NCI-H524 (cell line): ENCODE measurements at regions not wholly inside any gene's neighbourhood (a gene's known extent, or its start where the extent isn't known, plus 50 kb on each side); places are given as distances from the start of the nearest gene placed in this dataset.

Experiments
- DNase-seq, 2 experiments: peaks; one replicate each; lab custom pipeline; 2025; lab: John Stamatoyannopoulos, UW

DNA sequence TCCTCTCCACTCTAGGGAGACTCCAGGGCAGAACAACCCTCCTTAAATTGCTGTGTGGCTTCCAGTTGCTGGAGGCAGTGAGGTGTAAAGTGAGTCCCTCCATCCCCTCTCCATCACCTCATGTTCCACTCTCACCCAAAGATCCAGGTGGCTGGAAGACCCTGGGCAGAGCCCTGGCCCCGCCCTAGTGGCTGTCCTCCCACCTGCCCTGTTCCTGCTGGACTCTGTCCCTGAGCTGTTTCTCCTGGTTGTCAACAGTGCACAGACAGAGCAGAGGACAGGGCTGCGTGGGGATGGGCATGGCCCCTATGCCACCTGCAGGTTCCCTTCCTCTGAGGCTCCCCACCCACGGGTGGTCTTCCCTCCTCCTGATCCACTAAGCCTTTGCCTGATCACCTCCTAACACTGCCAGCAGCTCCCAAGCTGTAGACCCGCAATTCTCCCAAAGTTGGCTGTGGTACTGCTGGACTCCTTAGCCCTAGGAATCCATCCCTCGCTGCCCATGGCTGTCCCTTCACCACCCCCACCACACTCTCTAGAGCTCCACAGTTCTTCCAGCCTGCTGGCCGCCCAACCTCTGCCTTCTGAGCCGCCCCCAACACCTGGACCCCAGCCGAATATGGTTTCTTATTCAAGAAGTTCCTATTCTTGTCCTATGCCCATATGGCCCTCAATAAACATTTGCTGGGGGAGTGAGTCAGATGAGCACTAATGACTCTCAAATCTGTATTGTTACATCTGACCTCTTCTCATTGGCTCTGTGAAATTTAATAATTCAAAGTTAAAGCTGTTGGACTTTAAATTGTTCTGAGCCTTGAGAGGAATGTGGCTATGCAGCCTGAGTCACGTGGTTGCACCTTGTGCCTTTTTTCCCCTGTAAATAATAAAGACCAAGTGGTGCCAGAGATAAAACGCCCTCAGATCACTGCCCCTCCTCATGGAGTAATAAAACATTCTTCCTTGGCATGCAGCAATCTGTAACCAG is 260.0 kb upstream of the HS6ST1 start:
- DNase-seq = peak; percentile 40 to 89

DNA sequence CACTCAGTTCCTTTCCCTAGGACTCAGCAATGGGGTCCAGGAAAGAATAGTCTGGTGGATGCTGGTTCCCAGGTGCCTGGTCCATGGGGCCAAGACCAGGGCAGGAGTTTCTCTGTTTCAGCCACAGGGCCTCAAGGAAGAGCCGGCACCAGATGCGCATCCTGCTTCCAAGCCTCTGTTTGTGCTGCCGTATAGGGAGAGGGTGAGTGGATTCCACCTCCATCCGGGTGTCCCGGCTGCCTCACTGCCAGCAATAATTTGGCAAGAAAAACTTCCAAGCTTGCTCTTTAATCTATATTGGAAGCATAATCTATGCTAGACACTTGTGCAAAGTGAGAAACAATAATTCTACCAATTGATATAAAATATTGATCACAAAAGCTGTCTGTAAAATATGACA is 261.2 kb upstream of the HS6ST1 start:
- no peak for DNase-seq

DNA sequence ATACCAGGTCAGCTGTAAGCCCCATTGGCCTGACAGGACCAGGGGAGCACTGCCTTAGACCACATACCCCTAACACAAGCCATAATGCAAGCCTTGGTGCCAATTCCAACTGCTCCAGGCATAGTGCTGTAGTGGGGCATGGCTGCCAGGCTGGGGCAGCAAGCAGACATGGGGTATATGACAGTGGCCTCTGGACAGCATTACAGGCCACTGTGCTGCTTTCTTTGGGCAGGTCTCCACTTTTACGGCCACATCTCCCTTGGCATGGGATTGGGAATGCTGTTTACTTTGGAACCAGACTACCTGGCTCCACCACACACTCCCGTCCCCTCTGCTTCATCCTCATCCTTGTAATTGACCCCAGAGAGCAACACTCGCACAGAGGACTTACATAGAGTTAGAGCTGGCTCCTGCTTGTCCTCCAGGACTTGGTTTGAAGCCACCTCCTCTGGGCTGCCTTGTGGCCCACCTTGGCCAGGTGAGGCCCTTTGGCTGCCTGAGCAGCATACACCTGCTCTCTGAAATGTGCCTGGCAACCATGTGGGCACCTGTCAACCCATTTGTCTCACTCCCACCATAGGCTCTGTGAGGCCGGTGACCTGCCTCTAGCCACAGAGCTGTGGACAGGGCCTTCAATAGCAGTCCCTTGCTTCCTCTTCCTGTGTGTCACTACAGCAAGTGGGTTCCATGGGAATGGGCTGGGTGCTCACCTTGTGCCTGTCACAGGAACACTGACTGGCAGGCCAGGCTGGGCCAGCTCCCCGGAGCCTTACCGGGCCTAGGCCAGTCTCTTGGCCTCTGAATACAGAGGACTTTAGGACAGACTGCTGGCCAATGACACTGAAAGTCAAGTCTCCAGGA is 262.6 kb upstream of the HS6ST1 start:
- DNase-seq = no peak

DNA sequence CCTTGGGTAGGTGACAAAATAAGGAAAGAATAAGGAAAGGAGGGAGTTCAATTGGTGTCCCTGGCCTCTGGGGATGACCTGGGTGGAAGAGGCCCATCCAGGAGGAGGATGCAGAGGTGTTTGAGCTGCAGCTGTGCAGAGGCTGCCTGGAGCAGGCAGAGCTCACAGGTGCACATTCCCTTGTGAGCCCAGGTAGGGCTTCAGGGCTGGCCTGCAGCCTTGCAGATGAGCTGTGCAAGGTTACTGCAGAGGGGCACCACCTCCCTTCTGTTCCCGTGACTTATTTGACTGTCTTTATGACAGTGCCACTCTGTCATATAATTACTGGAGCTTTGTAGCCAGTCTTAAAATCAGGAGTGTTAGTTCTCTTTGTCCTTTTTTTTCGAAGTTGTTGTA is 263.2 kb upstream of the HS6ST1 start:
- no peak for DNase-seq

DNA sequence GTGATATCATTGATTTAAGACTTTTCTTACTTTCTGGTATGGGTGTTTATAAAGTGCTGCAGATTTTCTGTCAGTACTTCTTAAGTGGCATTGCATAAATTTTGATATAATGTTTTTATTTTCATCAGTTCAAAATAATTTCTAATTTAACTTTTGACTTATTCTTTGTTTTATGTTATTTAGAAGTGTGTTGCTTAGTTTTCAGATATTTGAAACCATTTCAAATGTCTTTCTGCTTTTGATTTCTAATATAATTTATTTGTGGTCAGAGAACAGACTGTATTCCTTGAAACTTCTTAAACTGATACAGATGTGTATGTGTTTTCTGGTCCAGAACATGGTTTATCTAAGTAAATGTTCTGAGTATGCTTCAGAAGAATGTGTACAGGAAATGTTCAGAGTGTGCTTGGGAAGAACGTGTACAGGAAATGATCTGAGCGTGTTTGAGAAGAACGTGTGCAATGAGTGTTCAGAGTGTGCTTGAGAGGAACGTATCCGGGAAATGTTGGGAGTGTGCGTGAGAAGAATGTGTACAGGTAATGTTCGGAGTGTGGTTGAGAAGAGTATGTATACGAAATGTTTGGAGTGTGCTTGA is 265.7 kb upstream of the HS6ST1 start:
- DNase-seq = no peak

DNA sequence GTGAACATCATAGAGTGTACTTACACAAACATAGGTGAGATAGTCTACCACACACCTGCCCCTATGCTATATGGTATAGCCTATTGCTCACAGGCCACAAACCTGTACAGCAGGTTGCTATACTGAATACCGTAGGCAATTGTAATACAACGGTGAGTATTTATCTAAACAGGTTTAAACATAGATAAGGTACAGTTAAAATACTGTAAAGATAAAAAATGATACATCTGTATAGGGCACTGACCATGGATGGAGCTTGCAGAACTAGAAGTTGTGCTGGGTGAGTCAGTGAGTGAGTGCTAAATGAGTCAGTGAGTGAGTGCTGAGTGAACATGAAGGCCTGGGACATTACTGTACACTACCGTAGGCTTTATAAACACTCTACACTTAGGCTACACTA is 267.0 kb upstream of the HS6ST1 start:
- no peak for DNase-seq

DNA sequence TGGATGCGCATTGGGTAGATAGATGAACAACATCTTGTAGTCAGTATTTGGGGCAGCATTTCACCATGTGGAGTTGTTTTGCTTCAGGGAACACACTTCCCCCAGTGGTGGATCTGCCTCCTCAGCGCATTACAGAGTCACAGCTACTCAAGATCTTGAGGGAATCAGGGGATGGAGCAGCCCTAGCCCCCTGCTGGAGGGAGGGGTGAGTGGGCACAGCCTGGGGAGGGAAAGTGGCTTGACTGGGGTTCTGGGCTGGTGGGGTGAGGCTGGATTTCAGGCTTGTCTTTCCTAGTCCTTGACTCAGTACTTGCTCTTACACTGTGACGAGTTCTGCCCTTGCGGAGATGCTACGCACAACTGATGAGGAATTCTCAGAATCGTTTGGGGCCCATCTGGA is 271.0 kb upstream of the HS6ST1 start:
- no peak for DNase-seq

DNA sequence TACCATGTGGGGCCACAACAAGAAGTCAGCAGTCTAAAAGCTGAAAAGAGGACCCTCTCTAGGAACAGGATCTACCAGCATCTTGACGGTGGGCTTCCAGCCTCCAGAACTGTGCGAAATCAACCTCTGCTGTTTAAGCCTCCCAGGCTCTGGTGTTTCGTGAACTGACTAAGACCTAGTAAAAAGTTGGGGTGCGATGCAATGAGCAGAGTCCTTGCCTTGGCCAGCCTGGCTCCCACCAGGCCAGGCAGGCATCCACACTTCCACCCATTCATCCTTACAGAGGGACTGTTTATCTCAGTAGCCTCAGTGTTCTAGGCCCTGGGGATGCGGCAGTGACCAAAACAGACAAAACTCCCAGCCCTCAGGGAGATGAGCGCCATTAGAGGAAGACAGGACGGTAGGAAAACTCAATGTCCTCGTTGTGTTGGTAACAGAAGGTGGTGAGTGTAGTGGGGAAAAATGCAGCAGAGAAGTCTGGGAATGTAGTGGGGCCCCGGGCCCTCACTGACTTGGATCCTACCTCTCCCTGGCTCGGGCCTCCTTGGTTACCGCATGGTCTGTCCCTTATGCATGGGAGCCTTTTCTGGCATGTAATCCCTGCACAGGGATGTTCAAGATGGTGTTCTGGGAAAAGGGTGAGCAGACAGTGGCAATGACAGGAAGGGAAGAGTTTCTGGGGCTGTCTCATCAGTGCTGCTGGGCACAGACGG is 271.8 kb upstream of the HS6ST1 start:
- DNase-seq = no peak

DNA sequence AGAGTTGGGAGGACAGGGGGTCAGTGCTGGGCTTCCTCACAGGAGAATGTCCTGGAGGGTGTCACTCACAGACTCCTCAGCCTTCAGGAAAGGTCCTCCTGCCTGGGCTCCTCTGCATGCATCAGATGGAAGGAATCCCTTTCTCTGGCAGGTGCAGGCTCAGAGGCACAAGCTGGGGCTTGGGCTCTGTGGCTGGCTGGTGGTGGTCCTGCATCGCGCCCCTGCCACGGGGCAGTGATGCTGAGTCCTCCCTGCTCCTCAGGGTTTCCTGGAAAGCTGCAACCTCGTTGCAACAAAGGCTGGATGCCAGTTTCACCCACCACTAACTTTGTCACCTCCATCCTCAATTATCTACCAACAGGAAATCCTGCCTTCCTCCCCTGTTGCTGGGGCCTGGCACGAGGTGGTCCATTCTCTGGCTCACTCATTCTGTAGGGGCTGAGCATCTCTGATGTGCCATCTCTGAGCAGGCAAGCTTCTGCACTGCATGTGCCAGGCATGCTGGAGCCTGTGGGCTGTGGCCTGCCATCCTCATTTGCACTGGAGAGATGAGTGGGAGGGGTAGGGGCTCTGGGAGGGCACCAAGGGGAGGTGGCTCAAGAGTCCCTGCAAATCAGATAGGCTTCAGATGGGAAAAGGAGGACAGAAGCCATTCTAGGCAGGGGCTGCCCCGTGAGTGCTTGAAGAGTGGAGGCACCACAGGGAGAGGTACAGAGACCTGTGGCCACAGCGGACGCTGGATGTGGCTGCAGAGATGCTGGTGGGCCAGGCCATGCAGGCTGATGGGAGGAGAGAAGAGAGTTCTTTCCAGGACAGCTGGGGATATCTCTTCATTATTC is 272.6 kb upstream of the HS6ST1 start:
- DNase-seq = no peak

DNA sequence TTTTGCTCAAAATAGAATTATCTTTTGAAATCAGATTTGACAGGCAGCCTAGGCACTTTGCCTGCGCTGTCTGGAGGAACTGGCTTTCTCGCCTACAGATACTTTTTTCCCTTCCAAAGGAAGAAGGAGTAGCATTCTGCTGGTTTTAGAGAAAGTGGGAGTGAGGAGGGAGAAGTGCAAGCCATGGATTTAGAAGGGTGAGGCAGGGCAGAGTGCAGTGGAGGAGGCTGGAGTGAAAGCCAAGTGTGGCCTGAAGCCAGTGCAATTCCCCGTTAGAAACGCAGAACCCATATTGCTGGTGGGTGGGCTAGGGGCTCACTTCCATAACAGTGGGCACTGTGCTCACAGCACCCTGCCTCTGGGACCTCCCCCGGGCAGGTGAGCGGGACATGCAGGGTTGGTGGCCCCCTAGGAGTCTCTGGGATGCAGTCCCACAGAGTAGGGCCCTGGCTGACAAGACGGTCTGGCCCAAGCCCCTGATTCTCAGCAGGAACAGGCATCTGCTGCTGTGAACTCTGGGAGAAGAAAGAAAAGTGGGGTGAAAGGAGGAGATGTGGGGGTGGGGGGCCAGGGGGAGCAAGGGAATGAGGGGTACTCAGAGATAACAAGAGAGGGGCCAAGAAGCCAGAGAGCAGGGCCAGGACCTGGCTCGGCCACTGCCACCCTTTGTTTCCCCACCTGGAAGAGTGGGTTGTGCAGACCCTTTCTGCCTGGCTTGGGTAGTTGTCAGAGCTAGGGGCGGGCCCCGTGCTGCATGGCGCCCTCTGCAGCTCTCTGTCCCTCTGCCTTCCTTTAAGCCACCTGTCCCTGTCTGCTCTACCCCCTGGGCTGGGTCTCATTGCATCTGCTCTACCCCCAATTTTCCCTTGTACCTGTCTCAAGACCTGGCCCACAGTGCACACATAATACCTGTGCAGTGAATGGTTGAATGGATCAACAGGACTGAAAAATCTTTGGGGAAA is 273.5 kb upstream of the HS6ST1 start:
- DNase-seq = no peak

DNA sequence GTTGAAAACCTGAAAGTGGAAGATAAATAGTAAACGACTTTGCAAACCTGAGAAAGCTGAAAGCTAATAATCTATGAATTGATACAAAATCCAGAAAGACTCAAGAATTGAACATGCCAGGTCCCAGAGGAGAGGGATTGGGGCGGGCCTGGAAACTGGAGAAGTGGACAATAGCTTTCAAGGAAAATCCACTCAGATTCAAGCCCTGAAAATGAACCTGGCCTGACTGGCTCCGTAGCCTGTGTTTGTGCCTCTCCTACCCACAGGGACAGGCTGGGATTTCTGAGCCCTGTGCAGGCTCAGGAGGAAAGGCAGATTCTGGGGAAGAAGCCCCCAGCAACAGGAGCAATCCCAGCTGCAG is 274.8 kb upstream of the HS6ST1 start:
- DNase-seq = no peak

DNA sequence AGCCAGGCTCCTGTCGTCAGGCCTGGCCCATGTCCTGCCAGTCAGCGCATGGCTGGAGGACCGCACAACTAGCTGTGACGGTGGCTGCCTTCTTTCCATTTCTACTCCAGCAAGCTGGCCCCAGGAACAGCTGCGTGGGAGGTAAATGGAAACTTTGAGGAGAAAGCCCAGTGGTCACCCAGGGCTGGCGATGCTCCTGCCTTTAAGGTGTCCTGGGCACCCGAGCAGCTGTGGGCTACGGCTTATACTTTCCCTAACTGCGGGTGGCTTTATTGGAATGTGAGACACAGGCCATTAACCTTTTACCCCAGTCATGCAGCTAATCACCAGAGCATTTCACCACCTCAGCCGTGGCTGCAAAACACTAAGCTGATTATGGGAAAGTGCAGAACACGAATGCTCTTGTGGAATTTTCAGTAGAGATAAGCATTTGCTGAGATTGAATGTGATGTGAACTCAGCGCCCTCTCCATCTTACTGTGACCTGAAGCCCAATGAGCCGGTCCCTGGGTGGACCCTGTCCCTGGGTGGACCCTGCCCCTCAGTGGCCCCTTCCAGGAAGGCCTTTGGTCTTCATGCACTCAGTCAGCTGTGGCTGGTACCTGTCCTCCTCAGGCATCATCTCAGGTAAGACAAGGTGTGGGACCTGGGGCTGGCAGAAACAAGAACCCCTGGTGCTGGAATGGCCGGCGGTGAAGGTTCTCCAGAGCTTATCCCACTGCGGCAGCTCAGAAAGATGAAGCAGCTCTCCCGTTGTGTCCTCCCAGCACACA is 275.4 kb upstream of the HS6ST1 start:
- DNase-seq = no peak

DNA sequence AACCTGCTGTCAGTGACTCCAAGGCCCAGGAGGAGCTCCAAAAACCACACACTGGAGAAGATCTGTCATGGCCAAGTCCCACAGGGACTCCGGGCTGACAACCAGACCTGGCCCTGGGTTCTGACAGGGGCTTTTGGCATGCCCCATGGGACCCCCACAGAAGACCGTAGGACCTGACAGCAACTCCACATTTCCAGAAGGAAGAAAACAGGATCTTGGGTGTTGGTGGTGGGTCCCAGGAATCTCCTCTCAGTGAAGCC is 275.9 kb upstream of the HS6ST1 start:
- DNase-seq = no peak

DNA sequence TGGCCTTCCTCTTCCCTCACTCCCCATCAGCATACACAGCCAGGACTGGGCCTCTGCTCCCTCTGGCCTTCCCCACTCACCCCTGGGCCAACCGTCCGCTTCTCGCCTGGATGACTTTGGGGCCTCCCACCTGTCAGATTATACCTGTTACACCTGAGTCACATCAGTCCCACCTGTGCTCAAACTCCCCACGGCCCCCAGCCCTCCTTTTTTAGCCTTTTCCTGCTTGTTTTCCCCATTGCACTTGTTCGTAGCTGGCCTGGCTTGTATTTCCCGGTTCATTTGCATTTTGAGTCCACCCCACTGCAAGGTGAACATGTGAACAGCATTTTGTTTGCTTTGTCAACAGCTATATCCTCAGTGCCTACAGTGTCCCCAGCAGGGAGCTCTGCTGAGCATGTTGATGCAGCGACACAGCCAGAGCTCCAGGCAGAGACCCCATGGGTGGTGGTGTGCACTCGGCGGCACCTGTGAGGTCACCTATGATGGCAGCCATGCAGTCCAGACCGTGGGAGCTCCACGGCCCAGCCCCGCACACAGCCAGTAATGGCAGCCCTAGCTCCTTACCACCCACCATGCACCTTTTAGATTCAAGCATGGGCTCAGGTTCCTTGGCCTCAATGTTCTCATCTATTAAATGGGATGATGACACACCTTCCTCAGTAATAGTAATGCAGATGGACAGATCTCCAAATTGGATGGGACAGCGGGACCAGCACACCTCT is 276.4 kb upstream of the HS6ST1 start:
- DNase-seq = no peak

DNA sequence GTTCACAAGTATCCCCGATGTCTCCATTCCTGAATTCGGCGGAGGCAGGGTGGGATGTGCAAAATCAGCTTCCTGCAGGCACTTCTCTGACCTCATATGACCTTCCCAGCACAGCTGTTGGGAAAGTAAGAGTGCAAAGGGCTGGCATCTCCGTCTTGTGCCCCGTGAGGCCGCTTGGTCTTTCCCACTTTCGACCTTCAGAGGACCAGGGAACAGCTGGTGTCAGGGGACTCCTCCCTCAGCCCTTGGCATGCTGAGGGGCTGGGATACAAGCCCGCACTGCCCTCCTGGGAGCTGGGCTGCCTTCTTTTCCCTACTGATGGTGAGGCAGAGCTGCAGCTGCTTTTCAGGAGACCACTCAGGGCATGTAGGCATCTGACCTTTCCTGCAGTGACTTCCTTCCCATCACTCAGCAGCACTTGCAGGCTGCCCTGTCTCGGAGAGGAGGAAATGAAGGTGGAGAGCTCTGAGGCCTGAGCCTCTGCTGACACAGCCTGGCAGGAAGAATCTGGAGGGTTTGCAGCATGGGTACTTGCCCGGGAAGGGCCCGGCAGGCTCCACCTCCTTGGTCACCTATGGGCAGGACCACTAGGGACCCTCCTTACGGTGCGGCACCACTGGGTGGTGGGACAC is 277.2 kb upstream of the HS6ST1 start:
- DNase-seq = no peak

DNA sequence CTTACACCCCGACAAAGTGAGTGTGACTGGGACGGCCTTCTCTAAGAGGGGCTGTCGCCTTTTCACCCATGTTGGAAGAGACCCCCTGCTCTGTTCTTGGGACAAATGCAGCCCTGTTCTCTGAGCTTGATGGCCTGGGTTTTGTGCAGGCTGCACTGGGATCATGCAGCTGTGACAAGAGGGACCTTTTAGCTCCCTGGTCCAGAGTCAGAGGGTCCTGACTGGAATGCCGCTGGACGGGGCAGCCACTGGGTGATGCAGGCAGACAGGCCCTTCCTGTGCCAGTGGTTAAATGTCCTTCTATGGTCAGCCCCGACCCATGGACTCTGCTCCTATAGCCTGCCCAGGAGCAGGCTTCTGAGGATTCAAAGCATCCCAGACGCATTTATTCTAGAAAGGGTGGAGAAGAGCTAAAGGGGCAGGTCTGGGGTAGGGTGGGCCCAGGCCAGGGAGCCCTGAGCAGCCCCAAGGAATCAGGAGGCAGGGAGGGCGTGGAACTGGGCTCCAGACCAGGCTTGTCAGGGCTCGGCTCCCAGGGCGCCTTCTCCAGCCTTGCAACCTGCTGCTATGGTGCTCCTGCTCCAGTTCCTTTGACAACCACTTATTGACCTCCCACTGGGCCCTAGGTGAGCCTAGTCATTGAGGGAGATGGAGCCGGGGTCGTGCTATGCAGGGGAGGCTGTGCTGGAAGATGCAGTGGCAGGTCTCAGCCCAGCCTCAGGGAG is 277.9 kb upstream of the HS6ST1 start:
- no peak for DNase-seq

DNA sequence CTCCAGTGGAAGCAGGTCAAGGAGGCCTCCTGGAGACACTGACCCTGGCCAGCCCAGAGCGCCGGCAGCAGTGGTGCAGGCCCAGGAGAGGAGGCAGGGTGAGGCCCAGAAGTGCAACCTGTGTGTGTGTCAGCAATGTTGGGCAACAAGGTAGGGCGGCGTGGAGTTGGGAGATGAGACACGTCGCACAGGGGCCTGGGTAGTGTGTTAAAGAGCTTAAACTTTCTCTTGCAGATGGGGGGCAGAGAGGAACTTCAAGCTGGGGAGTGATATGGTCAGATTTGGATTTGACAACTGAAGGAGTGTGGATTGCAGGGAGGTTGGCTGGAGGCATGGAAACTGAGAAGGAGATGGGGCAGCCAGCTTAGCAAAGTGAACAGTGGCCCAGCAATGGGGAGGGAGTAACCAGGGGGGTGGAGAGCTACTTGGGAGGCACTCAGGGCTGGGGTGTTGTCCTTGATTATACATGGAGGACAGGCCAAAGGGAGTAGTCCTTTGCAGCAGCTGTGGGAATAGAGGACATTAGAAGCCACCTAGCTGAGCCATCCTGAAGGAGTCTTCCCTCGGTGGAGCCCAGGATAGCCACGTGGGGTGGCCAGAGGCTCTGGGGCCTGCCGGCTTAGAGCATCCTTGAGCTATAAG is 278.6 kb upstream of the HS6ST1 start:
- DNase-seq = no peak
